ENCODE measurements at regions not wholly inside any gene's neighbourhood (a gene's known extent, or its start where the extent isn't known, plus 50 kb on each side); places are given as distances from the start of the nearest gene placed in this dataset.

DNA sequence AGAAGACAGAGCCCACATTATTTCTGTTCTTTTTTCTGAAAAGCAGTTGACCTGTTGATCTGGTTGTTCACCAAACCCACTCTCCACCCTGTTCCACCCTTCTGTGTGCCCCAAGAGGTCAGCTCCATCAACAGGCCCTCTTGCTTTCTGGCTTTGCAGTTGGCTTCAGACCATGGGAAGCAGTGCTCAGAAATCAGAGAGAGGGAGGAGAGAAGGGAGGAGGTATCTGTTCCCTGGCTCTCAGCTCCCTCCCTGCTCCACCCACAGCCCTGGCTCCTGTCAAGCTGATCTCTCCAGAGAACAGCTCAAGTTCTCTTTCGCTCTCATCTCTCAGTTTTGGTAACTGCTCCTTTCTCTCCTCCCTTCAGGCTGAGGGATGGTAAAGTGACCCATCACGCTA lies 144.2 kb upstream of the RAI14 start:
- Histone ChIP-seq H3K27ac (ENCODE audit: low read depth in 1 of 2, low read length in 2 of 2) (no peak overlapping the region), H3K27me3 (ENCODE audit: control insufficient read depth in 2 of 2, insufficient read depth in 2 of 2, low read length in 2 of 2) (no peaks in the 10 kb centered on the region), H2AFZ (ENCODE audit: insufficient read depth, low read depth, low read length, poor library complexity, severe bottlenecking) (peak overlapping the region; percentile 19), H3K9me3 (replicated peaks in 1 of 2; ENCODE audit: control insufficient read depth in 1 of 2, insufficient read depth in 1 of 2, low read length in 2 of 2) (no peaks in the 10 kb centered on the region), H3K4me2 (replicated peaks; ENCODE audit: extremely low read depth, low read length, poor library complexity, severe bottlenecking) (no peak overlapping the region), H3K9ac (ENCODE audit: insufficient read depth, low read length, poor library complexity, severe bottlenecking) (no peak overlapping the region), H3K36me3 (replicated peaks in 1 of 2; ENCODE audit: control insufficient read depth in 1 of 2, insufficient read depth in 2 of 2, low read length in 2 of 2) (no peaks in the 10 kb centered on the region), H4K20me1 (ENCODE audit: insufficient read depth, low read length) (no peaks in the 10 kb centered on the region), H3K4me3 (replicated peaks in 1 of 3; ENCODE audit: low read depth in 2 of 3, low read length in 3 of 3) (no peak overlapping the region), H3K79me2 (ENCODE audit: insufficient read depth, low read length) (no peaks in the 10 kb centered on the region), H3K4me1 (ENCODE audit: control insufficient read depth in 1 of 2, insufficient read depth in 2 of 2, low read length in 2 of 2) (no peaks in the 10 kb centered on the region)
- H3K9me3 Mint-ChIP-seq = peaks cover 0 to 2% (median 0%) of the 10 kb centered on the region in 7 donors
- H3K36me3 Mint-ChIP-seq = no peaks in the 10 kb centered on the region
- intact Hi-C loops (cut with micrococcal nuclease) = no loop called here
- H3K27ac Mint-ChIP-seq = no peak overlapping the region
- WGBS (ENCODE audit: insufficient coverage) = 89% methylated on average over 1 of the region's 2 CpGs
- no peak for DNase-seq
- no peak overlapping the region for H3K4me3 Mint-ChIP-seq
- no peak for TF ChIP-seq CTCF (IDR thresholded peaks at IDR 0.05)
- H3K27me3 Mint-ChIP-seq (ENCODE audit: low read depth in 3 of 3) = peaks cover 4 to 11% (median 7%) of the 10 kb centered on the region in 3 donors
- H3K4me1 Mint-ChIP-seq = no peaks in the 10 kb centered on the region

DNA sequence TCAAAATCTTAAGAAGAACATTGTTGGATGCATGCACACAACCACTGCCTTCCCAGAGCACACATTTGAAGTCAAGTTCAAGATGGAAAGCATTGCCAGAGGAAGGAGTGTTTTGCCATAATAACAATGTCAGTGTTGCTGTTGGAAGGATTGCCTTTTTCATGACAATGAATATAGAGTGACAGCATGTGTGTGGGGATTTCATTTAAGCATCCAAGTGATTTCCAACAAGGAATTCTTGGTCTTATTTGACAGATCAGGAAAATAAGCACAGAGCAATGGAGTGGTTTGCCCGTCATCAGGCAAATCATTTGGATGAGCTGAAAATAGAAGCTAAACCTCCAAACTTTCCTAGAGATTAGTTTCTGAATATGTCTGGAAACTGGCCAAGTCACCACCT lies 140.0 kb upstream of the RAI14 start:
- Mint-ChIP-seq H3K9me3 (no peaks in the 10 kb centered on the region), H3K4me3 (no peak overlapping the region), H3K27me3 (ENCODE audit: low read depth in 3 of 3) (peaks cover 6 to 11% (median 8%) of the 10 kb centered on the region in 3 donors), H3K4me1 (no peaks in the 10 kb centered on the region), H3K27ac (no peak overlapping the region), H3K36me3 (no peaks in the 10 kb centered on the region)
- no peak overlapping the region for H3K4me3 ChIP-seq (replicated peaks in 1 of 3; ENCODE audit: low read depth in 2 of 3, low read length in 3 of 3)
- intact Hi-C loops (cut with micrococcal nuclease) = no loop called here
- DNase-seq = no peak
- no peaks in the 10 kb centered on the region for H4K20me1 ChIP-seq (ENCODE audit: insufficient read depth, low read length)
- H3K79me2 ChIP-seq (ENCODE audit: insufficient read depth, low read length) = no peaks in the 10 kb centered on the region
- TF ChIP-seq CTCF (IDR thresholded peaks at IDR 0.05) = no peak
- WGBS (ENCODE audit: insufficient coverage) = no CpG with 5 or more reads among the region's 1 CpG
- no peaks in the 10 kb centered on the region for H3K27me3 ChIP-seq (ENCODE audit: control insufficient read depth in 2 of 2, insufficient read depth in 2 of 2, low read length in 2 of 2)
- H3K4me1 ChIP-seq (ENCODE audit: control insufficient read depth in 1 of 2, insufficient read depth in 2 of 2, low read length in 2 of 2) = no peaks in the 10 kb centered on the region
- no peak overlapping the region for H3K4me2 ChIP-seq (replicated peaks; ENCODE audit: extremely low read depth, low read length, poor library complexity, severe bottlenecking)
- no peaks in the 10 kb centered on the region for H3K9me3 ChIP-seq (replicated peaks in 1 of 2; ENCODE audit: control insufficient read depth in 1 of 2, insufficient read depth in 1 of 2, low read length in 2 of 2)
- H3K9ac ChIP-seq (ENCODE audit: insufficient read depth, low read length, poor library complexity, severe bottlenecking) = no peak overlapping the region
- no peak overlapping the region for H2AFZ ChIP-seq (ENCODE audit: insufficient read depth, low read depth, low read length, poor library complexity, severe bottlenecking)
- no peak overlapping the region for H3K27ac ChIP-seq (ENCODE audit: low read depth in 1 of 2, low read length in 2 of 2)
- H3K36me3 ChIP-seq (replicated peaks in 1 of 2; ENCODE audit: control insufficient read depth in 1 of 2, insufficient read depth in 2 of 2, low read length in 2 of 2) = no peaks in the 10 kb centered on the region

Measured in CD14-positive monocyte (primary cell).